ENCODE measurements at regions not wholly inside any gene's neighbourhood (a gene's known extent, or its start where the extent isn't known, plus 50 kb on each side); places are given as distances from the start of the nearest gene placed in this dataset.

DNA sequence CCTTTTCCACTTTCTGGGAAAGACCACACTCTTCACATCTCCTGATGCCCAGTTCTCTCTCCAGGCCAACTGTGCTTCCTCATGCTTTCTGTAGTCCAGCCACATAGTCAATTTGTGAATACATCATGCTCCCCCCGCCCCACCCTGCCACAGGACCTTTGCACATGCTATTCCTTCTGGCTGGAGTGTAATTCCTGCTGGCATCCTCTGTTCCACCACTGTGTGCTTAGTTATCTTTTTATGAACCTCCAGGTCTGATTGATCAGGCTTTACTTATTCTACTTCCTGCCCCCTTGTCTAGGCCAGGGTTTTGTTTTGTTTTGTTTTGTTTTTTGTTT, 372.6 kb upstream of the RIOK2 start:
- intact Hi-C loops (cut with DNase I): no loop called here
- no peaks in the 10 kb centered on the region for H3K36me3 ChIP-seq
- no peaks in the 10 kb centered on the region for H3K27me3 ChIP-seq (replicated peaks; ENCODE audit: insufficient read depth)
- no peak overlapping the region for H3K27ac ChIP-seq
- H3K9me3 ChIP-seq: no peaks in the 10 kb centered on the region
- no peak overlapping the region for H3K4me3 ChIP-seq
- no peaks in the 10 kb centered on the region for H3K4me1 ChIP-seq (replicated peaks)
- 85% methylated on average over 1 of the region's 1 CpG for WGBS
- no peak for DNase-seq (ENCODE audit: low spot score)
- TF ChIP-seq CTCF (IDR thresholded peaks at IDR 0.05): no peak

- Histone ChIP-seq H3K27me3 (replicated peaks; ENCODE audit: insufficient read depth) (no peaks in the 10 kb centered on the region), H3K27ac (no peak overlapping the region), H3K4me1 (replicated peaks) (no peaks in the 10 kb centered on the region), H3K36me3 (no peaks in the 10 kb centered on the region), H3K4me3 (no peak overlapping the region), H3K9me3 (no peaks in the 10 kb centered on the region)
- intact Hi-C loops (cut with DNase I): no loop called here
- TF ChIP-seq POLR2A (IDR thresholded peaks at IDR 0.05): no peak
- TF ChIP-seq POLR2AphosphoS5 (IDR thresholded peaks at IDR 0.05): no peak
- no peak for TF ChIP-seq CTCF (IDR thresholded peaks at IDR 0.05)
- WGBS: 71% methylated on average over 3 of the region's 3 CpGs
- DNase-seq (ENCODE audit: low spot score): no peak
Observed at GRCh38 chr5:97559827-97560598, 377.0 kb upstream of the RIOK2 start.

DNA sequence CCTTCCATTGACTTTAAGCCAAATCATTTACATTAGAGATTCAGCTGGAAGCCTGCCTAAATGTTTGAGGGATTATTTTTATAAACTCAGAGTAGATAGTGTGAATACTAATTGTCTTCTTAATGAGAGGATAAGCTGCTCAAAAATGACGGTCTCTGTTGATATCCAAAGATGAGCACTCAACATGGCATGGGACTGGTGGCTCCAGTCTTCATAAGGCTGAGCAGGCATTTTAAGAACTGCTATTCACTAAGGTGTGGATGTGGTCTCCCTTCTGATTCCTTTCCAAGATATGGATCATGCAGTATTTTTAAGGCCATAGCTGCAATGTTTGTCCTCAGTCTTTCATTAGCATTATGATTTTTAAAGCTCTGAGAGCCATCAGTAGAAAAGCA, 377.5 kb upstream of the RIOK2 start:
- WGBS: 64% methylated on average over 1 of the region's 1 CpG
- no peak overlapping the region for H3K27ac ChIP-seq
- TF ChIP-seq CTCF (IDR thresholded peaks at IDR 0.05): no peak
- TF ChIP-seq POLR2A (IDR thresholded peaks at IDR 0.05): no peak
- TF ChIP-seq POLR2AphosphoS5 (IDR thresholded peaks at IDR 0.05): no peak

GRCh38 chr5:97563050-97563657, 380.1 kb upstream of the RIOK2 start:
- no peak for TF ChIP-seq CTCF (IDR thresholded peaks at IDR 0.05)
- no peak for TF ChIP-seq POLR2AphosphoS5 (IDR thresholded peaks at IDR 0.05)
- no peak for TF ChIP-seq POLR2A (IDR thresholded peaks at IDR 0.05)
- 68% methylated on average over 2 of the region's 2 CpGs for WGBS
- DNase-seq (ENCODE audit: low spot score): no peak
- H3K4me1 ChIP-seq (replicated peaks): no peaks in the 10 kb centered on the region
- intact Hi-C loops (cut with DNase I): no loop called here
- no peaks in the 10 kb centered on the region for H3K36me3 ChIP-seq
- no peak overlapping the region for H3K27ac ChIP-seq
- H3K4me3 ChIP-seq: no peak overlapping the region
- H3K27me3 ChIP-seq (replicated peaks; ENCODE audit: insufficient read depth): no peaks in the 10 kb centered on the region
- no peaks in the 10 kb centered on the region for H3K9me3 ChIP-seq

More for the DNA sequence above, 377.5 kb upstream of the RIOK2 start:
- intact Hi-C loops (cut with DNase I): no loop called here
- H3K4me1 ChIP-seq (replicated peaks): no peaks in the 10 kb centered on the region
- DNase-seq (ENCODE audit: low spot score): no peak
- H3K9me3 ChIP-seq: no peaks in the 10 kb centered on the region
- no peaks in the 10 kb centered on the region for H3K27me3 ChIP-seq (replicated peaks; ENCODE audit: insufficient read depth)
- no peak overlapping the region for H3K4me3 ChIP-seq
- H3K36me3 ChIP-seq: no peaks in the 10 kb centered on the region

- Histone ChIP-seq H3K4me3 (no peak overlapping the region), H3K27ac (no peak overlapping the region), H3K36me3 (no peaks in the 10 kb centered on the region), H3K27me3 (replicated peaks; ENCODE audit: insufficient read depth) (no peaks in the 10 kb centered on the region), H3K4me1 (replicated peaks) (no peaks in the 10 kb centered on the region), H3K9me3 (no peaks in the 10 kb centered on the region)
- no peak for DNase-seq (ENCODE audit: low spot score)
- TF ChIP-seq POLR2A (IDR thresholded peaks at IDR 0.05): no peak
- TF ChIP-seq CTCF (IDR thresholded peaks at IDR 0.05): no peak
- TF ChIP-seq POLR2AphosphoS5 (IDR thresholded peaks at IDR 0.05): no peak
- intact Hi-C loops (cut with DNase I): no loop called here
Observed at GRCh38 chr5:97568382-97568781, 385.3 kb upstream of the RIOK2 start.
